ENCODE measurements at regions not wholly inside any gene's neighbourhood (a gene's known extent, or its start where the extent isn't known, plus 50 kb on each side); places are given as distances from the start of the nearest gene placed in this dataset.

DNA sequence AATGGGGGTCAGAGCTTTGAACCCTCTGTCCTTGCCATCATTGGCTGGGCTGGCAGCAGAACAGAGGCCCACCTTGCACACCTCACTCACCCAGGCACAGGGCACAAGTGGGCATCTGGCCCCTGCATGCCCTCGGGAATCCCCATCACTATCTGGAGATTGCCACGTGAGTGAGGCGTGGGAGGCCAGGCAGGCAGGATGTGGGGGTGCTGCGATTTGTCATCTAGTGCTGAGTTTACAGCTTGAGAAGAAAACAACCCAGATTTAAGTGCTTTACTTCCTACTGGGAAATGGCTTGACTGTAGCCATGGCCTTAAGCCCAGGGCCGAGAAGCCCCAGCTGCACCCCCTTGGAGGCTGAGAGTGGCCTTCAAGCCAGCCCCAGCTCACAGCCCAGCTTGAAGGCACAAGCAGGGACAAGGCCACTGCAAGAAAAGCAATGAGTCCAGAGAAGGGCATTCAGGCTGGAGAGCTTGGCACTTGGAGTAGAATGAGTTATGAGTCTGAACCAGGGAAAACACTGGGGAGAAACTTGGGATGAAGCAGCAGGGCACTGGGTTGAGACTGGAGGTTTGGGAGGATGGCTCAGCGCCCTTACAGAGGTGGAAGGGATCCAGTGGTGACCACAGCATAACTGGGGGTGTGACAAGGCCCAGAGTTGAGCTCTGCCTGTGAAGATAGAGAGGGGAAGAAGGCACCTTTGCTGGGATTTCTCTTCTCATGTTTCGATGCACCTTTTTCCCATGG is 123.0 kb downstream of the CXCL12 start:
- no peaks in the 10 kb centered on the region for H3K79me2 ChIP-seq (ENCODE audit: insufficient read depth)
- DNase-seq: peak; percentile 55
- H3F3A ChIP-seq (replicated peaks; ENCODE audit: insufficient read depth): no peaks in the 10 kb centered on the region
- no peak overlapping the region for H3K9ac ChIP-seq
- H3K4me1 ChIP-seq (ENCODE audit: control insufficient read depth in 1 of 2, insufficient read depth in 2 of 2, low read depth in 1 of 2, low read length in 1 of 2): peaks cover 0 to 51% of the 10 kb centered on the region in 2 experiments; a peak in 2 of 4 replicates
- no peak for TF ChIP-seq NFIC (IDR thresholded peaks at IDR 0.05; ENCODE audit: borderline replicate concordance)
- H3K27me3 ChIP-seq (ENCODE audit: insufficient read depth): no peaks in the 10 kb centered on the region
- H4K20me1 ChIP-seq (ENCODE audit: insufficient read depth): no peaks in the 10 kb centered on the region
- H3K9me3 ChIP-seq: no peaks in the 10 kb centered on the region
- peak overlapping the region in 1 of 2 experiments; percentile 91; a peak in 2 of 4 replicates for H3K27ac ChIP-seq (ENCODE audit: low read depth in 2 of 2, low read length in 1 of 2)
- 15% methylated on average over 7 of the region's 7 CpGs for WGBS (ENCODE audit: low lambda C conversion rate)
- H3K4me2 ChIP-seq: no peak overlapping the region
- CTCF ChIA-PET: interaction anchor here (1.1 to 3.7 kb wide), 8 partner anchors 17 to 591 kb away, joined by 3 to 24 read pairs (median 6); no protein-coding TSS in a partner anchor
- H3K9me2 ChIP-seq: no peaks in the 10 kb centered on the region
- no peaks in the 10 kb centered on the region for H3K36me3 ChIP-seq (replicated peaks in 1 of 2; ENCODE audit: control insufficient read depth in 1 of 2, insufficient read depth in 2 of 2, low read length in 1 of 2)
- no peak overlapping the region for H2AFZ ChIP-seq (ENCODE audit: low read depth)
- POLR2A ChIA-PET: no interaction called here
- H3K4me3 ChIP-seq (ENCODE audit: low read depth in 2 of 2, low read length in 1 of 2): no peak overlapping the region

GRCh38 chr10:44261296-44261695 is 123.6 kb downstream of the CXCL12 start:
- no peak overlapping the region for H2AFZ ChIP-seq (ENCODE audit: low read depth)
- POLR2A ChIA-PET: no interaction called here
- no peaks in the 10 kb centered on the region for H4K20me1 ChIP-seq (ENCODE audit: insufficient read depth)
- H3K27me3 ChIP-seq (ENCODE audit: insufficient read depth): no peaks in the 10 kb centered on the region
- CTCF ChIA-PET: interaction anchor here (1.1 to 3.7 kb wide), 9 partner anchors 17 to 591 kb away, joined by 3 to 24 read pairs (median 6); no protein-coding TSS in a partner anchor
- H3F3A ChIP-seq (replicated peaks; ENCODE audit: insufficient read depth): no peaks in the 10 kb centered on the region
- no peaks in the 10 kb centered on the region for H3K9me2 ChIP-seq
- H3K4me1 ChIP-seq (ENCODE audit: control insufficient read depth in 1 of 2, insufficient read depth in 2 of 2, low read depth in 1 of 2, low read length in 1 of 2): peaks cover 0 to 51% of the 10 kb centered on the region in 2 experiments; a peak in 2 of 4 replicates
- H3K4me2 ChIP-seq: no peak overlapping the region
- H3K27ac ChIP-seq (ENCODE audit: low read depth in 2 of 2, low read length in 1 of 2): peak overlapping the region in 1 of 2 experiments; percentile 97; a peak in 2 of 4 replicates
- DNase-seq: peak; percentile 84
- H3K9ac ChIP-seq: no peak overlapping the region
- H3K4me3 ChIP-seq (ENCODE audit: low read depth in 2 of 2, low read length in 1 of 2): no peak overlapping the region
- H3K79me2 ChIP-seq (ENCODE audit: insufficient read depth): no peaks in the 10 kb centered on the region
- 3% methylated on average over 12 of the region's 16 CpGs for WGBS (ENCODE audit: low lambda C conversion rate)
- H3K36me3 ChIP-seq (replicated peaks in 1 of 2; ENCODE audit: control insufficient read depth in 1 of 2, insufficient read depth in 2 of 2, low read length in 1 of 2): no peaks in the 10 kb centered on the region
- no peaks in the 10 kb centered on the region for H3K9me3 ChIP-seq
- TF ChIP-seq RFX5 (IDR thresholded peaks at IDR 0.05; ENCODE audit: low read length) (no peak), TEAD4 (IDR thresholded peaks at IDR 0.05; ENCODE audit: borderline replicate concordance, insufficient read depth) (peak; percentile 61), RCOR1 (IDR thresholded peaks at IDR 0.05; ENCODE audit: low read length) (peak; percentile 98), EP300 (IDR thresholded peaks at IDR 0.05; ENCODE audit: borderline replicate concordance in 1 of 2, low read depth in 1 of 2, low read length in 1 of 2) (peak in 1 of 2 experiments; percentile 97; a peak in 2 of 4 replicates), CHD2 (IDR thresholded peaks at IDR 0.05; ENCODE audit: low read length, partially characterized antibody) (peak; percentile 90), TCF12 (IDR thresholded peaks at IDR 0.05) (peak; percentile 71), ZBTB33 (IDR thresholded peaks at IDR 0.05; ENCODE audit: borderline replicate concordance, low read depth) (no peak), NRF1 (IDR thresholded peaks at IDR 0.05; ENCODE audit: low read depth, low read length) (no peak), GABPA (IDR thresholded peaks at IDR 0.05; ENCODE audit: low read depth) (no peak), NFIC (IDR thresholded peaks at IDR 0.05; ENCODE audit: borderline replicate concordance) (no peak), USF2 (IDR thresholded peaks at IDR 0.05; ENCODE audit: borderline replicate concordance, low read depth, low read length) (no peak), GATA2 (CRISPR knock-in tag; IDR thresholded peaks at IDR 0.05) (peak; percentile 89), RAD21 (IDR thresholded peaks at IDR 0.05; ENCODE audit: low read length) (peak; percentile 22), PBX3 (IDR thresholded peaks at IDR 0.05) (peak; percentile 24; the same call in 1 of the 2 replicates), MEF2A (IDR thresholded peaks at IDR 0.05; ENCODE audit: borderline replicate concordance, low read depth) (no peak), POLR2AphosphoS5 (IDR thresholded peaks at IDR 0.05; ENCODE audit: low read depth, low read length) (peak; percentile 37; the same call in 1 of the 2 replicates), FOXJ3 (CRISPR knock-in tag; IDR thresholded peaks at IDR 0.05) (peak; percentile 98)
- TF ChIP-seq, protein P1, sequence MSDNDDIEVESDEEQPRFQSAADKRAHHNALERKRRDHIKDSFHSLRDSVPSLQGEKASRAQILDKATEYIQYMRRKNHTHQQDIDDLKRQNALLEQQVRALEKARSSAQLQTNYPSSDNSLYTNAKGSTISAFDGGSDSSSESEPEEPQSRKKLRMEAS (IDR thresholded peaks at IDR 0.05; ENCODE audit: low read depth): no peak
- TF ChIP-seq, protein P2, sequence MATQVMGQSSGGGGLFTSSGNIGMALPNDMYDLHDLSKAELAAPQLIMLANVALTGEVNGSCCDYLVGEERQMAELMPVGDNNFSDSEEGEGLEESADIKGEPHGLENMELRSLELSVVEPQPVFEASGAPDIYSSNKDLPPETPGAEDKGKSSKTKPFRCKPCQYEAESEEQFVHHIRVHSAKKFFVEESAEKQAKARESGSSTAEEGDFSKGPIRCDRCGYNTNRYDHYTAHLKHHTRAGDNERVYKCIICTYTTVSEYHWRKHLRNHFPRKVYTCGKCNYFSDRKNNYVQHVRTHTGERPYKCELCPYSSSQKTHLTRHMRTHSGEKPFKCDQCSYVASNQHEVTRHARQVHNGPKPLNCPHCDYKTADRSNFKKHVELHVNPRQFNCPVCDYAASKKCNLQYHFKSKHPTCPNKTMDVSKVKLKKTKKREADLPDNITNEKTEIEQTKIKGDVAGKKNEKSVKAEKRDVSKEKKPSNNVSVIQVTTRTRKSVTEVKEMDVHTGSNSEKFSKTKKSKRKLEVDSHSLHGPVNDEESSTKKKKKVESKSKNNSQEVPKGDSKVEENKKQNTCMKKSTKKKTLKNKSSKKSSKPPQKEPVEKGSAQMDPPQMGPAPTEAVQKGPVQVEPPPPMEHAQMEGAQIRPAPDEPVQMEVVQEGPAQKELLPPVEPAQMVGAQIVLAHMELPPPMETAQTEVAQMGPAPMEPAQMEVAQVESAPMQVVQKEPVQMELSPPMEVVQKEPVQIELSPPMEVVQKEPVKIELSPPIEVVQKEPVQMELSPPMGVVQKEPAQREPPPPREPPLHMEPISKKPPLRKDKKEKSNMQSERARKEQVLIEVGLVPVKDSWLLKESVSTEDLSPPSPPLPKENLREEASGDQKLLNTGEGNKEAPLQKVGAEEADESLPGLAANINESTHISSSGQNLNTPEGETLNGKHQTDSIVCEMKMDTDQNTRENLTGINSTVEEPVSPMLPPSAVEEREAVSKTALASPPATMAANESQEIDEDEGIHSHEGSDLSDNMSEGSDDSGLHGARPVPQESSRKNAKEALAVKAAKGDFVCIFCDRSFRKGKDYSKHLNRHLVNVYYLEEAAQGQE (IDR thresholded peaks at IDR 0.05; ENCODE audit: low read depth, low read length): no peak
